ENCODE measurements at regions not wholly inside any gene's neighbourhood (a gene's known extent, or its start where the extent isn't known, plus 50 kb on each side); places are given as distances from the start of the nearest gene placed in this dataset.

DNA sequence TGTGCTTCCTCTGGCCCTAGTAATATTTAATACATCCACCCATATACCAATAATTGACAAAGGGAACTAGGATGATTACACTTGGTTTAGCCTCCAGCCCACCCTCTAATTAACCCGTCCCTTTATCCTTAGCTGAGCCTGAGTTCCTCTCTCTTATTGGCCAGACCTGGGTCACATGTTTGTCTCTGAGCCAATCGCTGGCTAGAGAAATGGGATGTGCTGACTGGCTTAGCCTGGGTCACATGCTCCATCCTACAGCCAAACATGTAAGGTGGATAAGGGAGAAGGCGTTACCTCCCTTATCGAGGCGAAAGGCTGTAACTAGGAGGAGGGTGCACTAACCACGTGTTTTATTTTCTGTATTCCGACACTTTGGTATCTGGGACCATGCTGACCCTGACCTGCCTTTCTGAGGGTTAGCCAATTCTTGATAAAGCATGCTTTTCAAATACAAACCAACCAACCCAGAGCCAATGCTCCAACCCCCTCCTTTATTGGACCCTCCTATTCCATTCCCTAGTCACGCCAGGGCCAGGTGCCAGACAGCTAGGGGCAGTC, 262.7 kb downstream of the PREX1 start:
- TF ChIP-seq SPI1 (IDR thresholded peaks at IDR 0.05; ENCODE audit: borderline replicate concordance, low read depth) = no peak
- no peak for TF ChIP-seq GABPA (IDR thresholded peaks at IDR 0.05; ENCODE audit: low read depth)
- TF ChIP-seq, protein P1, sequence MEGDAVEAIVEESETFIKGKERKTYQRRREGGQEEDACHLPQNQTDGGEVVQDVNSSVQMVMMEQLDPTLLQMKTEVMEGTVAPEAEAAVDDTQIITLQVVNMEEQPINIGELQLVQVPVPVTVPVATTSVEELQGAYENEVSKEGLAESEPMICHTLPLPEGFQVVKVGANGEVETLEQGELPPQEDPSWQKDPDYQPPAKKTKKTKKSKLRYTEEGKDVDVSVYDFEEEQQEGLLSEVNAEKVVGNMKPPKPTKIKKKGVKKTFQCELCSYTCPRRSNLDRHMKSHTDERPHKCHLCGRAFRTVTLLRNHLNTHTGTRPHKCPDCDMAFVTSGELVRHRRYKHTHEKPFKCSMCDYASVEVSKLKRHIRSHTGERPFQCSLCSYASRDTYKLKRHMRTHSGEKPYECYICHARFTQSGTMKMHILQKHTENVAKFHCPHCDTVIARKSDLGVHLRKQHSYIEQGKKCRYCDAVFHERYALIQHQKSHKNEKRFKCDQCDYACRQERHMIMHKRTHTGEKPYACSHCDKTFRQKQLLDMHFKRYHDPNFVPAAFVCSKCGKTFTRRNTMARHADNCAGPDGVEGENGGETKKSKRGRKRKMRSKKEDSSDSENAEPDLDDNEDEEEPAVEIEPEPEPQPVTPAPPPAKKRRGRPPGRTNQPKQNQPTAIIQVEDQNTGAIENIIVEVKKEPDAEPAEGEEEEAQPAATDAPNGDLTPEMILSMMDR (IDR thresholded peaks at IDR 0.05; ENCODE audit: insufficient read depth, low read length) = no peak
- TF ChIP-seq, protein P2, sequence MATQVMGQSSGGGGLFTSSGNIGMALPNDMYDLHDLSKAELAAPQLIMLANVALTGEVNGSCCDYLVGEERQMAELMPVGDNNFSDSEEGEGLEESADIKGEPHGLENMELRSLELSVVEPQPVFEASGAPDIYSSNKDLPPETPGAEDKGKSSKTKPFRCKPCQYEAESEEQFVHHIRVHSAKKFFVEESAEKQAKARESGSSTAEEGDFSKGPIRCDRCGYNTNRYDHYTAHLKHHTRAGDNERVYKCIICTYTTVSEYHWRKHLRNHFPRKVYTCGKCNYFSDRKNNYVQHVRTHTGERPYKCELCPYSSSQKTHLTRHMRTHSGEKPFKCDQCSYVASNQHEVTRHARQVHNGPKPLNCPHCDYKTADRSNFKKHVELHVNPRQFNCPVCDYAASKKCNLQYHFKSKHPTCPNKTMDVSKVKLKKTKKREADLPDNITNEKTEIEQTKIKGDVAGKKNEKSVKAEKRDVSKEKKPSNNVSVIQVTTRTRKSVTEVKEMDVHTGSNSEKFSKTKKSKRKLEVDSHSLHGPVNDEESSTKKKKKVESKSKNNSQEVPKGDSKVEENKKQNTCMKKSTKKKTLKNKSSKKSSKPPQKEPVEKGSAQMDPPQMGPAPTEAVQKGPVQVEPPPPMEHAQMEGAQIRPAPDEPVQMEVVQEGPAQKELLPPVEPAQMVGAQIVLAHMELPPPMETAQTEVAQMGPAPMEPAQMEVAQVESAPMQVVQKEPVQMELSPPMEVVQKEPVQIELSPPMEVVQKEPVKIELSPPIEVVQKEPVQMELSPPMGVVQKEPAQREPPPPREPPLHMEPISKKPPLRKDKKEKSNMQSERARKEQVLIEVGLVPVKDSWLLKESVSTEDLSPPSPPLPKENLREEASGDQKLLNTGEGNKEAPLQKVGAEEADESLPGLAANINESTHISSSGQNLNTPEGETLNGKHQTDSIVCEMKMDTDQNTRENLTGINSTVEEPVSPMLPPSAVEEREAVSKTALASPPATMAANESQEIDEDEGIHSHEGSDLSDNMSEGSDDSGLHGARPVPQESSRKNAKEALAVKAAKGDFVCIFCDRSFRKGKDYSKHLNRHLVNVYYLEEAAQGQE (IDR thresholded peaks at IDR 0.05; ENCODE audit: insufficient replicate concordance, low read depth) = no peak
- no peak for TF ChIP-seq POLR2AphosphoS5 (IDR thresholded peaks at IDR 0.05; ENCODE audit: low read depth)
- no peak overlapping the region for H3K4me3 ChIP-seq (replicated peaks; ENCODE audit: insufficient read depth, low read length)
- H3K27me3 ChIP-seq (ENCODE audit: insufficient read depth, poor library complexity, severe bottlenecking) = no peaks in the 10 kb centered on the region
- H3K27ac ChIP-seq (replicated peaks) = no peak overlapping the region
- DNase-seq (ENCODE audit: low read depth in 1 of 2, low spot score in 1 of 2) = no peak

DNA sequence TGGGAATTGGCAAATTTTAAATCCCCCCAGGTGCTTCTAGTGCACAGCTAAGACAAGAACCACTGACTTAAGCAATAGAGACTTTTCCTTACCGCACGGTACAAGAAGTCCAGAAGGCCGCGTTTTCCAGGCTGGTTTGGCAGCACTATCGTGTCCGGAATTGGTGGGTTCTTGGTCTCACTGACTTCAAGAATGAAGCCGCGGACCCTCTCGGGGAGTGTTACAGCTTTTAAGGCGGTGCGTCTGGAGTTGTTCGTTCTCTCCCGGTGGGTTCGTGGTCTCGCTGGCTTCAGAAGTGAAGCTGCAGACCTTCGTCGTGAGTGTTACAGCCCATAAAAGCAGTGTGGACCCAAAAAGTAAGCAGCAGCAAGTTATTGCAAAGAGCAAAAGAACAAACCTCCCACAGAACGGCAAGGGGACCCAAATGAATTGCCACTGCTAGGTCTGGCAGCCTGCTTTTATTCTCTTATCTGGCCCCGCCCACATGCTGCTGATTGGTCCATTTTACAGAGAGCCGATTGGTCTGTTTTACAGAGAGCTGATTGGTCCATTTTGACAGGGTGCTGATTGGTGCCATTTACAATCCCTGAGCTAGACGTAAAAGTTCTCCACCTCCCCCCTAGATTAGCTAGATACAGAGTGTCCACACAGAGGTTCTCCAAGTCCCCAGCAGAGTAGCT, 264.5 kb downstream of the PREX1 start:
- H3K4me3 ChIP-seq (replicated peaks; ENCODE audit: insufficient read depth, low read length) = no peak overlapping the region

DNA sequence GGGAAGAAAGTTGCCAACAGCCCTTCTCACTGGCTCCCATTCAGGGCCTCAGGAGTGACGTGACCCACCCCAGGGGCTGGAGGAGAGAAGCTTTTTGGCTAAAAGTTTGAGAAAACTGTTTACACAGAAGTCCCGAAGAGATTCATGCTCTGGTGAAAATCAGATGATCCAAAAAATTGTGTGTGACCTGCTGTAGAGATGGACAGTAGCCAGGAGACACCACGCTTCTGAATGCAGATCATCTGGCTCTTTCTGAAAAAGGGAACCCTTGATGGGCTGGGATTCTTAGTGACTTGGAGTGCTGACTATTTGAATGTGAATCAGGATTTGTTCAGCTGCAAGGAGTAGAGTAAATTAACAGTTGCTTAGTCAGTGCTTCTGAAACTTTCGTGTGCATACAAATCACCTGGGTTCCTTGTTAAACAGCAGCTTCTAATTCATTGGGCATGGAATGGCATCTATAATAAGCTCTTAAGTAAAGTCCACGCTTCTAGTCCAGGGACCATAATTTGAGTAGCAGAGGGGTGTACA, 265.1 kb downstream of the PREX1 start:
- no peak for DNase-seq (ENCODE audit: low read depth in 1 of 2, low spot score in 1 of 2)
- TF ChIP-seq SPI1 (IDR thresholded peaks at IDR 0.05; ENCODE audit: borderline replicate concordance, low read depth) = no peak
- H3K27ac ChIP-seq (replicated peaks) = no peak overlapping the region
- no peak overlapping the region for H3K4me3 ChIP-seq (replicated peaks; ENCODE audit: insufficient read depth, low read length)
- H3K27me3 ChIP-seq (ENCODE audit: insufficient read depth, poor library complexity, severe bottlenecking) = no peaks in the 10 kb centered on the region

More for the DNA sequence above, 264.5 kb downstream of the PREX1 start:
- TF ChIP-seq GABPA (IDR thresholded peaks at IDR 0.05; ENCODE audit: low read depth) (no peak), SPI1 (IDR thresholded peaks at IDR 0.05; ENCODE audit: borderline replicate concordance, low read depth) (no peak), POLR2AphosphoS5 (IDR thresholded peaks at IDR 0.05; ENCODE audit: low read depth) (no peak)
- TF ChIP-seq, protein P1 (IDR thresholded peaks at IDR 0.05; ENCODE audit: insufficient read depth, low read length) = no peak
- TF ChIP-seq, protein P2 (IDR thresholded peaks at IDR 0.05; ENCODE audit: insufficient replicate concordance, low read depth) = no peak
- Histone ChIP-seq H3K27me3 (ENCODE audit: insufficient read depth, poor library complexity, severe bottlenecking) (no peaks in the 10 kb centered on the region), H3K27ac (replicated peaks) (no peak overlapping the region)
- no peak for DNase-seq (ENCODE audit: low read depth in 1 of 2, low spot score in 1 of 2)

DNA sequence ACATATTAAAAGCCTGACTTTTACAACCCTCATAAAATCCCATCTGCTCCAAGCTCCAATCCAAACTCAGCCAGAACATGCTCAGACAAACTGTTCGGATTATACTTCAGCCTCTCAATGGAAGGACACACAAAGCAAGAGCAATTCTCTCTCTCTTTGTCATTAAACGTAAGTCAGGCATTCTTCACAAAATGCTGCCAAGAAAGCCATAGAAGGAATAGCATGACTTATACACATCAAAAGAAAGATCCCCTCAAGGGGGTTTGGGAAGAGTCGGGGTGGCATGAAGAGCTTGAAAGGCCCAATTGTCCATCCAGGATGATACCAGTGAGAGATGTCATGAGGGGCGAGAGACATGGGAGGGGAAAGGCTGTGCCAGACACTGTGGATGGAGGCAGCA, 268.9 kb downstream of the PREX1 start:
- Histone ChIP-seq H3K27me3 (ENCODE audit: insufficient read depth, poor library complexity, severe bottlenecking) (no peaks in the 10 kb centered on the region), H3K4me3 (replicated peaks; ENCODE audit: insufficient read depth, low read length) (no peak overlapping the region), H3K27ac (replicated peaks) (no peak overlapping the region)
- DNase-seq (ENCODE audit: low read depth in 1 of 2, low spot score in 1 of 2) = no peak
- TF ChIP-seq SPI1 (IDR thresholded peaks at IDR 0.05; ENCODE audit: borderline replicate concordance, low read depth) = no peak
- TF ChIP-seq, protein P1 (IDR thresholded peaks at IDR 0.05; ENCODE audit: insufficient read depth, low read length) = no peak
- TF ChIP-seq GABPA (IDR thresholded peaks at IDR 0.05; ENCODE audit: low read depth) = no peak
- TF ChIP-seq, protein P2 (IDR thresholded peaks at IDR 0.05; ENCODE audit: insufficient replicate concordance, low read depth) = no peak
- no peak for TF ChIP-seq POLR2AphosphoS5 (IDR thresholded peaks at IDR 0.05; ENCODE audit: low read depth)
